Hematopoietic multipotent progenitor cell treated with erythropoietin and hydrocortisone succinate and interleukin-3 and kit ligand, for 4 days (in vitro differentiated cells): ENCODE measurements at regions not wholly inside any gene's neighbourhood (a gene's known extent, or its start where the extent isn't known, plus 50 kb on each side); places are given as distances from the start of the nearest gene placed in this dataset.

Experiments
- DNase-seq: peaks from one replicate; pipeline ENCODE4 v3.0.0-alpha.2; 2015

DNA sequence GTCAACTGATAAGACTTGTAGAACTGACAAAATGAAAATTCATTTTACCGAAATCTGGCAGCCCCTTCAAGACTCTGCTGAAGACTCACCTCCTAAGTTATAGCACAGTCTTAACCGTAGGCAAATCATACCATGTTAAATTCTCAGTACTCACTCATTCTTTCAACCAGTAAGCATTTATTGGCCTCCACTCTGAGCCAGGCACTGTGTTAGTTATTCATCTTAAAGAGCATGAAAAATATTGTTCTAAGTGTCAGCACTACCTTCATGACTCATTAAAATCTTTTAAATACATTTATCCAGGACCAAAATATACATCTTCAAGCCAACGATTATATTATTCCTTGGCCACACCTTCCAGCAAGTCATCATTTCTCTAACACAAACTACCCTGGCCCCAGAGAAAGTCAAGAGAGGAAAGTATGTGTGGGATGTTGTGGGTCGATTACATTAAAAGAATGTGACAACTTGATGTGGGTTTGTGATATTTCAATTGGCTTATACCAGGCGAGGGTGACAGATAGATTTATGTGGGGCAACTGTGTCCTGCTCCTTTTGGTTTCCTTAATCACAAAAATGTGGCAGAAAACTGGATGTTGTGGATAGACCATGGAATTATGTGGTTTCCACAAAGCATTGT is 55.0 kb downstream of the TMEM30B start:
- DNase-seq: no peak

DNA sequence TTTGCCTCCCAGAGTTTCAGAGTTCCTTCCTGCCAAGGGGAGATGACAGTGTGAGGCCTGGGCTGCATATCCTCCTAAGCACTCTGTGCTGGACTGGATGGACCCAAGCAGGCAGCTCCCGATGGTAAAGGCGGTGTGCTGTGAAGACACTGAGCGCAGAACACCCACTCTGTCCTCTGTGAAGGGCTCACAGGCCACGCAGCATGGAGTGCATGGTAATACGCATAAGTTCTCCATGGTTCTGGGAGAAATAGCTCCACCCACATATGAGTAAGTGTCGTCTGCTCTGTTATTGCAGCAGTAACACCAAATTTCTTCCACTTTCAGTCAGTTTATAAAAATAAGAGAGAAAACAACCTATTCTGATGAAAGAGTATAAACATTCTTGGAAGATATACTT is 55.8 kb downstream of the TMEM30B start:
- no peak for DNase-seq

- no peak for DNase-seq
Observed at GRCh38 chr14:61223552-61223951, 57.6 kb downstream of the TMEM30B start.

GRCh38 chr14:61222388-61222787 is 58.8 kb downstream of the TMEM30B start:
- DNase-seq: no peak

GRCh38 chr14:61221906-61222305 is 59.2 kb downstream of the TMEM30B start:
- no peak for DNase-seq

- DNase-seq: no peak
Observed at GRCh38 chr14:61219673-61220072, 61.5 kb downstream of the TMEM30B start.

DNA sequence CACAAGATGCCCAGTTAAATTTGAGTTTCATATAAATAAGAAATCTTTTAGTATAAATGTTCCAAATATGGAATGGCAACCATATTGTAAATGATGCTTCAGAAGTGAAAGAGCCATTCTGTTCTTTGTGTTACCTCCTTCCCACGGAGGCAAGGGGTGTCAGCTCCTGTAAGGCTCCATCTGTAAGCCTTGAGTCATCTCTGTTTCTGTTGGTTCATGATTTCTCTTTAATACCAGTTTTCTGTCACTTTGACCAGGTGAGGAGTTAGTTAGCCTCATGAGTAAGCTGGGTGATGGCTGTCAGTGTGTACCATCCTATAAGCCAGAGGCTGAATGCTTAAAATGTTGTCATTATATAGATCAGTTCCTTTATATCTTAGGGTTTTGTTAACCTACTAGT is 61.9 kb downstream of the TMEM30B start:
- no peak for DNase-seq

GRCh38 chr14:61218767-61219166 is 62.4 kb downstream of the TMEM30B start:
- DNase-seq: no peak

- DNase-seq: no peak
Observed at GRCh38 chr14:61218157-61218556, 63.0 kb downstream of the TMEM30B start.

- no peak for DNase-seq
Observed at GRCh38 chr14:61217516-61217915, 63.6 kb downstream of the TMEM30B start.

DNA sequence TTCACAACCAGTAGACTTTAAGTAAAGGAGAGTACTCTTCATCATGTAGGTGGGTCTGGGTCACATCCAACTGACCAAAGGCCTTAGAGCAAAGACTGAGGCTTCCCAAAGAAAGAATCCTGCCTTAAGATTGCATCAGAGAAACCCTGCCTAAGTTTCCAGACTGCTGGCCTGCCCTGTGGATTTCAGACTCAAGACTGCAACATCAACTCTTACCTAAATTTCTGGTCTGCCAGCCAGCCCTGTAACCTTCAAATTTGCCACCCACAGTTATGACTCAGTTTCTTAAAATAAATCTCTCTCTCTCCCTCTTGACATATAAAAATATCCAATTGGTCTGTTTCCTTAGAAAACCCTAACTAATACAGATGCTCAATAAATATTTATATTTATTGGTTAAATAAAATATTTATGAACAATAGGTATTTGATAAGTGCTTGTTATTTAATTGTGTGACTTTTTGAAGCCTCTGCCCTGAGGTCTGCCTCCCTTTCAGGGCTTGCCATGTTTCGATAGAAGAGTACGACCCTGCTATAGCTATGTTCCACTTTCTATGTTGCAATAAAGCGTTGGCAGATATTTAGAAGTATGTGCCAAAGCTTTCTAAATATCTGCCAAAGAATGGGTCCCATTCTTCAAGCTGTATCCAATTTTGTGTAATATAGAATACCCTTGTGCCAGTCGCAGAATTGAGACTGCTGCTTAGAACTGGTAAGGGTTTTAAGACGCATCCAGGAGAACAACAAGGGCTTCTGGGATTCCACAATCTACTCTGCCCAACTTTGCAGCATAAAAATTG is 65.7 kb downstream of the TMEM30B start:
- DNase-seq: no peak

DNA sequence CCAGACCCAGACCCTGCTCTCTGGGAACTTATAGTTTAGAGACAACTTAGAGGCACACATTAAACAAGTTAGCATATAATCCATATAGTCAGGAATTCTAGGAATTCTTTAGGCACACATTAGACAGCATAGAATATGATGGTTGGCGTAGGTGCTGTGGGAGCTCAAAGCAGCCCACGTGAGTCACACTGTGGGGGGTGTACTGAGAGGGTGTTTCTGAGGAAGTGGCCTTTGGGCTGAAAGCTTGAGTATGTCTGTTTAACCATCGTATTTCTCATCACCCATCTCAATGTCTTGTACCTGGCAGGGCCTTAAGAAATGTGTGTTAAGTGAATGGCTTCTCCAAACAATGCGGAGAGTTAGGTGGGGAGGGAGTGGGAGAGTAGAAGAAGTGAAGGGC is 67.2 kb downstream of the TMEM30B start:
- no peak for DNase-seq

DNA sequence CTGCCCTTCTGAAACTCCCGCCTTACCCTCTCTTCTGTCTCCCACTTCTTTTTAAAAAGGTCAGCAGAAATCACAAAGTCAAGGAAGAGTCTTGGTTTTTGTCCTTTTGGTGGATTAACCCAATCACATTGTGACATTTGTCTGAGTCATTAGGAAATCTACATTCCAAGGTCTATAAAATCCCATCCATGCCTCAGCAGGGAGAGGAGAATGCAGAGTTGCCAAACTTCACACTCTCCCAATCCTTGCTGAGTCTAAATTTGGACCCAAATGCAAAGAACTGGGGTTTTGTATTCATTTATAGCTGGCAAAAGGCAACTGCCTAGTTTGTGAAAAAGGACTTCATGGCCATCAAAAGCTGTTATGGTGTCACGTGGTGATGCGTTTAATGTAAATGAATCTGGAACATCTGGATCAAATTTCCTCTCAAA is 67.9 kb downstream of the TMEM30B start:
- no peak for DNase-seq

DNA sequence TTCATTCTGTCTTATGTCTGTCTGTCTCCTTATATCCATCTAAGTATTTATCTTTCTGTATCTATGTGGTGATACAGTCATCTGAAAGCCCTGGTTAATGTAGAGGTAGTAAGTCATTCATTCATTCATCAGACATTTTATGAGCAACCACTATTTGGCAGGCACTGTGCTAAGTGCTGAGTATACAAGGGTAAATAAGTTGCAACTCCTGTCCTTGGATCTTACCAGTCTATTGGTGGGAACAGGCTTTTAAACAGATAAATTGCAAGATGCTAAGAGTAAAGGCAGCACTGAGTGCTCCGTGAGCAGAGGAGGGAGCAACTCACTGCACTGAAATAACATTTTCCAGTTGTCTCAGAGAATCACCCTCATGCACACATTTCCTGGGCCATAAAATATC is 68.6 kb downstream of the TMEM30B start:
- no peak for DNase-seq

DNA sequence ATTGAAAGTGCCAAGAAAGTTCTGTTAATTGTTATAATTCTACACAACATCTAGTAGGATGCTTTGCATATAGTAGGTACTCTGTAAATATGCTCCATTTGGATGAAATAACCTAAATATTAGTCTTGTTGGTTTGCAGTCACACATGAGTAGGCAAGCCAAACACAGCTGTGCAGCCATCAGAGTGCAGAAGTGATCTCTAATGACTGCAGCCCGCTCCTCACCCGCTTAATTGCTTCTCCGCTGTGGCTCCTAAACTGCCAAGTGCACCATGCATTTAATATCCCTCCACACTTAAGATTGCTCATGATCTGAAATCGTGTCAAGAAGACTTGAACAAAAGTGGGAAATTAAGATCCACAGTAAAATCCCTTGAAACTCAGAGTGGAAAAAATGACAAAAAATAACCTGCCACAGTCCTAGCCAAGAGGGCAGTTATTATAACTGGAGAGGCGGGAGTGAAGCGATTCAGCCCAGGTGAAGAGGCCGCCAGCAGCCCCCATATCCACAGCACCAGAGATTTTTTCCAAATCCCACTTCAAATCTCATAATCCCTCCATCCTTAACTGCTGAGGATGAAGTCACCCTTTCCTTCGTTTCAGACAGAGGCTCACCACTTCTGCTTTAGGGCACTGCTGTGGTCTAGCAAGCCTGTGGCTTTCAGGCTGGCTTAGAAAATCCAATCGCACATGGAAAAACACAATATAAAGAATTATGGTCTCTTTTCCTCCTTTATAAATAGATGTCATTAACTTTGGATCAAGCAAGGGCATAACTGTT is 69.5 kb downstream of the TMEM30B start:
- DNase-seq: peak; percentile 3

- no peak for DNase-seq
Observed at GRCh38 chr14:61203081-61203753, 77.9 kb downstream of the TMEM30B start.

GRCh38 chr14:61202124-61202523 is 79.0 kb downstream of the TMEM30B start:
- no peak for DNase-seq

DNA sequence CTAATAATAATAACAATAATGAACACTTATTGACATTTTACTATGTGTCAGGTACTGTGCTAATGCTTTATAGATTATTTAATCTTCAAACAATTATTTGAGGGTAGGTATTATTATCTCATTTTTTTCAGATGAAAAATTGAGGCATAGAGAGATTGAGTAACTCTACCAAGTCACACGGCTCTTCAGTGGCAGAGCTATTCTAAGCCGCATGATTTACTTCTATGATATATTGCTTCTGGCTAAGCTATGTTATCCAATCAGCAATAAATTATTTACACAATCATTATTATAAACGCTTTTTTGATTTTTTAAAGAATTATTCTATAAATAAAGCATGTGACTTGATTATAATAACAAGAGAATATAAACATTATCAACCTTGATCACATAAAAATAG is 80.0 kb downstream of the TMEM30B start:
- DNase-seq: no peak

DNA sequence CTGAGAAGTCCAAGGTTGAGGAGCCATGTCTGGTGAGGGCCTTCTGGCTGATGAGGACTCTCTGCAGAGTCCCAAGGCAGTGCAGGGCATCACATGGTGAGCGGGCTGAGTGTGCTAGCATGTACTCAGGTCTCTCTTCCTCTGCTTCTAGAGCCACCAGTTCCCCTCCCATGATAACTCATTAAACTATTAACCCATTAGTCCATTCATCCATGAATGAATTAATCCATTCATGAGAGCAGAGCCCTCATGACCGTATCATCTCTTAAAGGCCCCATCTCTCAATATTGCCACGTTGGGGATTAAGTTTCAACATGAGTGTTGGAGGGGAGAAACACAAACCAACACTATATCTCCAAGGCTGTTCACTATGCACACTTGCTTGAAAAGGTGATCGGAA is 83.7 kb downstream of the TMEM30B start:
- no peak for DNase-seq

DNA sequence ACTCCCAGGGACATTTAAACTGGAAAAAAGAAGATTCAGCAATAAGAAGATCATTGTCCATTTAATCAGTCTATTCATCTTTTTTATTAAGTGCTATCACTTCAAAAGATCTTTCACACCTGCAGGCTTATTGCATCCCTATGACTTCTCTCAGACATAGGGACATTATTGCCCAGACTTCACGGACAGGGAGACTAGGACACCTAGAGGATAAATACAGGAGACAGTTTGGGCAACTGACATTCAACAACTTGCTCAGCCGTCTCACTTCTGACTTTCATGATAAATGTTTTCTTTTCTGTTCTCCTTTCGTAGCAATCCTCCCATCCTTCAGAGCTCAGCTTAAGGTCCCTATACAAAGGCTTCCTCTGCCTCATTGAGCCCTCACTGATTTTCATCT is 84.3 kb downstream of the TMEM30B start:
- DNase-seq: no peak

GRCh38 chr14:61196034-61196433 is 85.1 kb downstream of the TMEM30B start:
- no peak for DNase-seq

DNA sequence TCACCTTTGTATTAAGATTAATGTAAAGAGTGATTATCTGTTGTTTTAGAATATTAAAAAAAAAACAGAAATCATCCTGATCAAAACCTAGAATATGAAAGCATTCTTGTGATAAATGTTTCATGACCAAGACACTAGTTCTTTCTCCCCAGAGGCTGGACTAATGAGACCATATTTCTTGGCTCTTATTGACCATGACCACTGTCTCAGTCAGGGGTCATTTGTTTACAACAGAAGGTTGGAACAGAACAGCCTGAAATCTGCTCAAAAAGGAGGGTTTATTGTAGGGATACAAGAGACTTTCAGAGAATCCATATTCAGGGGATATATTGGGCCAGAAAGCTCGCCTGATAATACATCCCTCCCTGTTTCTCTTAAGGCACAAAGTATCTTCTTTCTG is 87.7 kb downstream of the TMEM30B start:
- no peak for DNase-seq

DNA sequence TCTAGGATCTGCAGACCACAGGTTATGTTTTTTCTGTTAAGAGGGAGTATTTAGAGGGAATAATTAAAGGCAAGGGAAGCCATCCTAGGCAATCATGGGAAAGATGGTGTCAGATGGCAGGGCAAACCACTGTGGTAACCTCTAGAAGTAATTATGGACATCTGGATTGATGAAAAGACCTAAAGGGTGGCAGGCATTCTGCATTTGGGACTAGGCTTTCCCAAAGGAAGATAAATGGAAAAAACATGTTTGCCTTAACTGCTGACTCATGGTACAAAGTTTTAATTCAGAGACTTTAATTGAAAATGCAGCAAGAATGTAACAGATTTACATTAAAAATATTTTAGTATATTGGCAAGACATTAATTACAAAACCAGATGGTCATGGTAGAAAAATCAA is 88.1 kb downstream of the TMEM30B start:
- no peak for DNase-seq
